CD4-positive, alpha-beta T cell treated with Interleukin-4 for 1 hour (primary cell): ENCODE measurements at regions not wholly inside any gene's neighbourhood (a gene's known extent, or its start where the extent isn't known, plus 50 kb on each side); places are given as distances from the start of the nearest gene placed in this dataset.

ENCODE experiments used
- DNase-seq, 2 donors: peaks; one replicate each; pipeline ENCODE4 v3.0.0-alpha.2; 2020 to 2022

DNA sequence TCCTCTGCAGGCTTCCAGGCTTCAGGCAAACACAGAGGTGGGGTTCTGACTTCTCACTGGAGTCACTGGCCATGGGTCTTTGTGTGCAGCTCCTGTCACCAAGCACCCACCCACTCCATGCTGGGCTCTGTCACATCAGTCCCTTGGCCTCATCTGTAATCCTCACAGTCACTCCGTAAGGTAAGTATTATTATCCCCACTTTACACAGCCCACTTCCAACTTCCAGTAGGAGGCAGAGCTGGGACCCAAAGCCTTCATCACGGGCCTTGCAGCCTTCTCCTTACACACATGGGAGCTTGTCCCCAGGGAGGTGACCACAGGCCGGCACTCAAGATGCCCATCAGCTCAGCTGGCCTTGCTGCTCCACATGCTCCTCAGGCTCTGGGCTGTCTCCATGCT, 266.7 kb upstream of the B3GAT1 start:
- DNase-seq, result no peak

GRCh38 chr11:134677891-134678551, 266.0 kb upstream of the B3GAT1 start:
- no peak for DNase-seq

- no peak for DNase-seq
Observed at GRCh38 chr11:134677397-134677822, 265.4 kb upstream of the B3GAT1 start.

GRCh38 chr11:134676516-134677287, 264.7 kb upstream of the B3GAT1 start:
- DNase-seq, result no peak

GRCh38 chr11:134675983-134676382, 263.9 kb upstream of the B3GAT1 start:
- DNase-seq, result no peak

DNA sequence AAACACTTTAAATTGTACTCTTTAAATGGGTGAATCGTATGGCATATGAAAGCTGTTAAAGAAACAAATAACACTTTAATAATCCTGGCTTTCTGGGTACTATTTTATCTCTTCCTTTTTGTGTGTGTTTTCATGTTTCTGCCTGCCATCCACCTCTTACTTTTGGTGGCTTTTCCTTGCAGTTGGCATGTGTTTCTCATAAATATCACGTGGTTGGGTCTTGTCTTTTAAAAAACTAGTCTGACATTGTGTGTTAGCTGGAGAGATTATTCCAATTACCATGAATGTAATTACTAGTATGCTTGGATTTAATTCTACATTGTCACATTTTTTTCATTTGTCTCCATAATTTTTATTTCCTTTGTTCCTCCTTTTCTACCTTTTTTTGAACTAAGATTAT, 262.9 kb upstream of the B3GAT1 start:
- no peak for DNase-seq

- DNase-seq, result no peak
Observed at GRCh38 chr11:134670961-134671370, 258.9 kb upstream of the B3GAT1 start.

DNA sequence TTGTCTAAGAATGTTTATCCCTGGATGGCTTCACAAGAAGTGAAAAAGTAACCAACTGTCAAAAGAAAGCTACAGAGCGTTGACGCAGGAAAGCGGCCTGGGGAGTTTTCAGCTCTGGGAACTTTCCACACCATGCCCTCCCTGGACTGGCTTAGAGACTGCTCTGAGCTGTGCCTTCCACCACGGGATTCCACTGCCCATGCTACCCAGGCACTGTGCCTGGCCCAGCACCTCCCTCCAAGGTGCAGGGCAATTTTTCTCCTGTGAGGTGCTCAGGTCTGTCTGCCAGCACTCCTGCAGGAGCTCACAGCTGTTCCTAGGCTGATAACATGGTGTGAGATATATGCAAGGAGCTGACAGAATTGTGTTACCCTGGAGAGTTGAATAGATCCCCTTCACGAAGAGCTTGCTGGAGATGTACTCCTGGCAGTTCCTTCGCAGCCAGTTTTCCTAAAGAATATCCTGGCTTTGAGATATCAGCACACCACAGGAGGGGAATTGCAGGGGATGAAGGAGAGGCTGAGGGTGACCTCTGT, 258.3 kb upstream of the B3GAT1 start:
- no peak for DNase-seq

- DNase-seq, result no peak
Observed at GRCh38 chr11:134669796-134670195, 257.8 kb upstream of the B3GAT1 start.

- DNase-seq, result no peak
Observed at GRCh38 chr11:134668796-134669195, 256.8 kb upstream of the B3GAT1 start.

DNA sequence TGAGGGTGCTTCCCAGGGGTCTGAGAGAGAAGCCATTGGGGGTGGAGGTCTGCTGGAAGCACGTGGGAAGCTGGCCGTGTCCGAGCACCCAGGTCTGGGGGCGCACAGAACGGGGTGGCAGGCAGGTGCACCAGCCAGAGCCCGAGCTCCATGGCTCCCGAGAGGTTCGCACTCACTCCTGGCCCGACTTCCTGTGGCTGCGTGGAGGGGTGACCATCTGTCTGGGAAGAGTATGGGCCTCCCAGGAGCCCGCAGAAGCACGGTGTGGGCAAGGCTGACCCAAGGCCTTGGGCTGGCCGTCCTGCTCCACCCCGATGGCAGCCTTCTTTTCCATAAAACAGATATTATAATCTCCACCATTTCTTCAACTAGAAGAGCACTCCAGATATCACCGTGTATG, 256.0 kb upstream of the B3GAT1 start:
- DNase-seq, result no peak

DNA sequence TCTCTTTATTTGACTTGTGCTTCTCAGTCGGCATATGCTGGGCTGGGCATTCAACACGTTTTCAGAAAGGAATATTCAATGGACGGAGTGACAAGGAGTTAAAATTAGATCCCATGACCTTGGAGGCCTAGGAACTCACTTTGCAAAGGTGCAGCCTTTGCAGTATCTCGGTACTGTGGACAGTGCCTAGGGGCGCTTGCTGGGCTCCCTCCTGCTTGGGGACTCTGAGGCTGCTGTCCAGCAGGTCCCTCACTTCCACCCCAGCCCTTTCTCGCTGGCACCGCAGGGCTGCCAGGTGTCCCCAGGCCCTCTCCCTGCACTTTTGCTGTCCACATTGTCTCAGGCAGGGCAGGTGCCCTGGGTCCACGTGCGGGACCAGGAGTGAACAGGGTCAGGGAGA, 255.5 kb upstream of the B3GAT1 start:
- no peak for DNase-seq

DNA sequence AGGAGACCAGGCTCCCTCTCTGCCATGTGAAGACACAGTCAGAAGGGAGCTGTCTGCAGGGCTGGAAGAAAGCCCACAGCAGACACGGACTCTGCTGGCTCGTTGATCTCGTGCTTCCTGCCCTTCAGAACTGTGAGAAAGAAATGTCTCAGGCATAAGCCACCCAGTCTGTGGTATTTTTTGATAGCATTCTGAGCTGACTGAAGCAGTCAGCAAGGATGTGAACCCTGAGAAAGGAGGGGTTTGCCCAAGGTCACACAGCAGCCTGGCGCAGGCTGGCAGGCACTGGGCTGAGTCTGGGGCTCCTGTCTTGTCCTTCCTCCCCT, 255.1 kb upstream of the B3GAT1 start:
- no peak for DNase-seq

DNA sequence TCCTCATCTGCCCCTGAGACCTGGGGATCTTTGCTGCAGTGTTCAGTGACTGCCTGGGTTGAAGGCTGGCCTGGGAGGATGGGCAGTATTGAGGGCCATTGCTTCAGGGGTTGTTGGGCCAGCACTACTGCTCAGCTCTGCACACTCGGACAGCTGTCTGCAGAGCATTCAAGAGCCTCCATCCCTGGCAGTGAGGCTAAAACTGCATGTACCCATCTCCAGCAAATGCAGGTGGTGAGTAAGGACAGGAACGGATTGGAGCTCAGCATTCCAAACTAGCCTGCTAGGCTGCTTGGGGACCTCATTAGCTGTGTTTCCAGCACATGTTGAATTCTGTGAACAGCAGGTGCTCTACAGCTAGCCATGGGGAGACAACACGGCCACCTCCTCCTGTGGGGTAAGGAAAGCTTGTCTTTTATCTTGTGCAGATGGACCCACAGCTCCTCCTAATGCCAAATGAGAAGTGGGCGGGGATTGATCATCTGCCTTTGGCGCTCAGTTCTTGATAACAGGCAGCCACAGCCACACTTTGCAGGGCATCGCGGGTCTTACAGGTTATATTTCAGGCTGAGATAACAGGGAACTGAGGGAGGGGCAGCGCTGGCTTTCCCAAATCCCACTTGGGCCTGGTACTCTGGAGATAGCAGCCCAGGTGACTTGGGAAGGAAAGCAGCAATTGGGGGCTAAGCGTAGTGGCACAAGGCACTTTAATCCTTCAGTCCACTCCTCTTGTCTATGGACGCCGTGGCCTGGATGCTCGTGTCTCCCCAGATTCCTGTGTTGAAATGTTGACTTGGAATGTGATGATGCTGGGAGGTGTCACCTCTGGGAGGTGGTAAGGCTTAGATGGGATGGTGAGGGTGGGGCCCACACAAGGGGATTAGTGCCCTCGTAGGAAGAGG, 254.5 kb upstream of the B3GAT1 start:
- no peak for DNase-seq

GRCh38 chr11:134665571-134666270, 253.7 kb upstream of the B3GAT1 start:
- no peak for DNase-seq

DNA sequence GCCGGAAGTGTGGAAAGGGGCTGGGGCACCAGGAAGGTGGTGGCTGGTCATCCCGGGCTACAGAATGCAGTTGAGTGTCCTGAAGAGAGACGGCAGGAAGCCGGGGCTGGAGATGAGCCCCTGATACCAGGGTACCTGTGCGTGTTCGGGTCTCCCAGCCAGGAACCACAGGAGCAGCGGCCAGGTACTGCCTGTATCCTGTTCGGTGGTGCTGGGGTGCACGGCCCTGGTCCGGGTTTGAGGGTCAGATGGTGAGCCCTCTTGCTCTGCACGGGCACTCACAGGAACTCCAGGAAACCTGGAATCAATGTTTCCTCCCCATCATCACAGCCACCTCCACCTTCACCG, 253.1 kb upstream of the B3GAT1 start:
- DNase-seq, result no peak

- no peak for DNase-seq
Observed at GRCh38 chr11:134664447-134665187, 252.6 kb upstream of the B3GAT1 start.

GRCh38 chr11:134663506-134664313, 251.7 kb upstream of the B3GAT1 start:
- no peak for DNase-seq

- no peak for DNase-seq
Observed at GRCh38 chr11:134662629-134663360, 250.8 kb upstream of the B3GAT1 start.

DNA sequence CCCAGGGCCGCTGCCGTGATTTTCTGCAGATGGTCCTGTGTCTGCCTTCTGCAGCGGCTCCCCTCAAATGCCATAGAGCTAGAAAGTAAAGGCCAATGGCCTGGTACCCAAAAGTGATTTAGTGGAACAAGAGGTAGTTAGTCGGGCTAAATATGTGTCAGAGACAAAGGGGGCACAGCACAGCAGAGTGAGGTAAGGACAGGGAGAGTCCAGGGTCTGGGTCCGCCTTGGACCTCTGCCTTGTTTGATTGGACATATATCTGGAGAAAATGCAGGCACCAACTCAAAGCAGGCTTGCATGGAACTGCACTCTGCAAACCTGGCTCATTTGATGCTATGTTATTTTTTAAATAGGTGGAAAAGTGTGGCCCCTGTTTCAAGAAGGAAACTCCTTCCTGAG, 249.6 kb upstream of the B3GAT1 start:
- DNase-seq, result no peak

GRCh38 chr11:134660416-134660815, 248.4 kb upstream of the B3GAT1 start:
- DNase-seq, result no peak
